GM19328 (cell line): ENCODE measurements at regions not wholly inside any gene's neighbourhood (a gene's known extent, or its start where the extent isn't known, plus 50 kb on each side); places are given as distances from the start of the nearest gene placed in this dataset.

Source experiments
- ATAC-seq: cut with Tn5 transposase; IDR thresholded peaks from one replicate; pipeline ENCODE4 v1.9.1; 2021; ENCODE audit warnings: mild to moderate bottlenecking, moderate library complexity; ENCODE audit not compliant: unreplicated experiment

DNA sequence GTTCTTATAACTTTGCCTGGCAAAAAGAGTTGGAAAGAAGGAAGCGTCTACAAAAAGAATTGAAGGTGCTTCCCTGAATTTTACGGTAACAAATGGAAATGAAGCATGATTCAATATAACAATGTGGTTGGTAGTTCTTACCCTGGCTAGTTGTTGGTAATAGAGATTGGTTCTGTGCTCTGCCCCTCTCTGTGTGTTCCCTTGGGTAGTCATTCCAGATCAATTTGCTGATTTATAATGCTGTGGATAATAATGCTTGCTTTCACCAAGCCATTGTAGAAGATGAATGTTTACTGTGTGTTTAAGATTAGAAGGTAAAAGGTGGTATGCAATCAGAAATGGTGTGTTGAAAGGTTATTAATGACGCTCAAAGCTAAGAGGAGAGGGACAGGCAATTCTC lies 577.8 kb upstream of the NXPH2 start:
- no peak for ATAC-seq

DNA sequence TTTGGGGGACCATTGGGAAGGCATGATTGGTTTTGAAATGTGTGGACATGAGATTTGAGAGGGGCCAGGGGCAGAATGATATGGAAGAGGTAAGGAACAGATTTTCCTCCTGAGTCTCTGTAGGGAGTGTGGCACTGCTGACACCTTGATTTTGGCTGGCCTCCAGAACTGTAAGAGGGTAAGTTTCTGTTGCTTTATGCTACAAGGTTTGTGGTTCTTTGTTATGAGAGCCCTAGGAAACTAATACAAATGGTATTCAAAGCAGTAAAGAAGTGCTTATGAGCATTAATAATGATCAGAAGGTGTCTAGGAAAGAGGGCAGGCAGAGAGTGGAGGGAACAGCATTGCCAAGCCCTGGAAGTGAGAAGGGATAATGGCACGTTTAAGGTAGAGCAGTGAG lies 574.3 kb upstream of the NXPH2 start:
- ATAC-seq: no peak

DNA sequence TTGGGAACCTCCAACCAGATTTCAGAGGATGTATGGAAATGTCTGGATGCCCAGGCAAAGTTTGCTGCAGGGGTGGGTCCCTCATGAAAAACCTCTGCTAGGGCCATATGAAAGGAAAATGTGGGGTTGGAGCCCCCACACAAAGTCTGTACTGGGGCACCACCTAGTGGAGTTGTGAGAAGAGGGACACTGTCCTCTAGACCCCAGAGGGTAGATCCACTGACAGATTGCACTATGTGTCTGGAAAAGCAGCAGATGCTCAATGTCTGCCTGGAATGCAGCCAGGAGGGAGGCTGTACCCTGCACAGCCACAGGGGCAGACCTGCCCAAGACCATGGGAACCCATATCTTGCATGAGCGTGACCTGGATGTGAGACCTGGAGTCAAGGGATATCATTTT lies 573.7 kb upstream of the NXPH2 start:
- ATAC-seq: no peak

DNA sequence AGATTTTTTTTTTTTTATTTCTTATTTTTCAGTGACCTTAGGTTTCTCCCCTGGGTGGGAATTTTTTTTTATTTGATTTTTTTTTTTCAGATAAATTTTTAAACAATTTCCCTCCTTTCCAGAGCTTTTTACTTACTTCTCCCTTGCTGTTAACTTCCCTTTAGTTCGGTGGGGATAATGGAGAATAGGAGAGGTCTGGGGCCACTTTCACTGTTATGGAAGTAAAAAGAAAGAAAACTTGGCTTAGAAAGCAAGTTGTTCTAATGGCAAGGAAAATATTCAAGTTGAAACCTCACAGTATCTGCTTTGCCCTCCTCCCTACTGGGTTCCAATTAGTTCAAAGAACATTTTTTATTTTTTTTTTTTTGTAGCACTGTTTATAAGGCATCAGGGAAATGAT lies 537.1 kb upstream of the NXPH2 start:
- no peak for ATAC-seq

DNA sequence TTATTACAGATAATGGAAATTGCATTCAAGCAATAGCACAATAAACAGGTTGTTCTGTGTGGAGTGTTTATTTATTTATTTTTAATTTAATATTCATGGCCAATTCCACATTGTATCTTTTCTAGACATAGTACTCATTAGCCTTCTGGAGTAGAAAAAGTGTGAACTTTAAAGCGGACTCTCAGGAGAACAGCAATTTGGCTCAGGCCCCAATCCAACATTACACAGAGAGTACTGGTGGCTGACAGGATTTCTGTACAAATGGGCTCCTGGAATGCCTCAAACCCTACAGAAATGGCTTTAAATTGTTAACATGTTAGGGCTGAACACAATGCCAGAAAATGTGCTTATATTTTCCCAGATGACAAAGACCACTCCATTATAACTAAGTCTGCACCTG lies 533.9 kb upstream of the NXPH2 start:
- no peak for ATAC-seq

DNA sequence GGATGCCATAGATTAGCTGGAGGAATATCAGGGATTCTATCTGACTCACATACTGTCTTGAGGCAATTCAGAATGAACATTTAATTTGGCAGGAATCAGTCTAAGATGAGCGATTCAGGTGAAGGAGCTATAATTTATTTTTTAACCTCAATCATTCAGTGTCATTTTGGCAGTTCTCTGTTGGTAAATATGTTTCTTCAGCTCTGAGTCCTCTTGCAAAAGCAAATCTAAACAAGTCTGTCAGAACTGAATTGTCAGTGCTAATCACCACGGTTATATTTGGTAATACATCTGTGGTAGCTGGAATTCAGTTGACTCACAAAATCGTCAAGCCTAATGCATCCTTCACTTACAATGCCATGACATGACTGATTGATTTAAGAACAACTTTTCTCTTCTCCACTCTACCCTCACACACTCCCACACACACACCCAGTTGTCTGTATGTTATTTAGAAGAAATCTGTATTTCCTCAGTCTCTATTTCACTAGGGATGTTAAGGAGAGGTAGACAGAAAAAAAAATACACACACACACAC lies 516.6 kb upstream of the NXPH2 start:
- no peak for ATAC-seq

DNA sequence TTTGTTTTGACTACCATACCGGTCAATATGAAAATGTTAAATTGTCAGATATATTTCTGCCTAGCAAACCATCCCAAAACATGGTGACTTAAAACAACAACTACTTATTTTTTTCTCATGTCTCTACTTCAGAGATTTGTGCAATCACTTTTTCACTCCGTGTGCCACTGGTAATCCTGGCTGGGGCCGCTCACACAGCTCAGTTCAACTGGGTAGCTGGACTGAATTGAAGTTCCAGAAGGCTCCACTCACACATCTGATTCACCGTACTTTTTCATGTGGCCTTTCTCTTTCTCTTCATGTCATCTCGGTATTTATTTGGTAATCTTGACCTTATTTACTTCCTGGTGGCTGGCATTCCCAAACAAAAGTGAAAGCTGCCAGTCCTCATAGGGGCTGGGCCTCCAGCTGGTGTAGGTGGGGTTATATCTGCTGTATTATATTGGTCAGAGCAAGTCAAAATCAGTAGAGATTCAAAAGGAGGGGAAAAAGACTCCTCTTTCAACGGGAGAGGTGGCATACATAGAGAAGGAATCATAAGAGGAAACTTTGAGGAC lies 513.9 kb upstream of the NXPH2 start:
- ATAC-seq: no peak

DNA sequence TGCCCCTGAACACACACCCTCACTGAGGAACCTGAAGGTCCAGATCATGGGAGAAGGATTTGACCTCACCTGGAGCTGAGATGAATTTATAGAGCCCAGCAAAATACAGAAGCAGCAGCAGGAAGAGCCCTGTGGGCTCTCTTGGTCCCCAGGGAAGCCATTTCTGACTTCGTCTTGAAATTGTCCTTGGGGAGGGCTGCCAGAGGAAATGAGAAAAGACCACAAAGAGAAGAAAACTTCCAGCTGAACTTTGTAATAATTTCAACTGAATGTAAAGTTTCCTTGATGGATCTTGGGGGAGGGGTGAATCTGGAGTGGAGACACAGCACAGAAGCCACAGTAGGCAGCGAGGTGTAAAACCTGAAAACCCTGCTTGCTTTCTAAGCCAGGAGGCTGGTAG lies 500.9 kb upstream of the NXPH2 start:
- no peak for ATAC-seq

DNA sequence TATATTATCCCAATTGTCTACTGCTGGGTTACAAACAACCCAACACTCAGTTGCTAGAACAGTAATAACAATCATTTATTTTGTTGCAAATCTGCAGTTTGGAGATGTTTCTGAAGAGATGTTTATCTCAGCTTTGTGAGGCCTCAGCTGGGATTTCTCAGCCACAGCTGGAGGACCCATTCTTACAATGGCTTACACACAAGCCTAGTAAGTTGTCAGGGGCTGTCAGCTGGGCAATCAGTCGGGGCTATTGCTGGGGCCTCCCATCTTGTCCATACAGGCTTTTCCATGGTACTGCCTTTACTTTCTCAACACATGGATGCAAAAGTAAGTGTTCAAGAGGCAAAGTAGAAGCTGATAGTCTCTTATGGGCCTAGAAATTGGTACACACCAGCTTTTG lies 491.7 kb upstream of the NXPH2 start:
- no peak for ATAC-seq

DNA sequence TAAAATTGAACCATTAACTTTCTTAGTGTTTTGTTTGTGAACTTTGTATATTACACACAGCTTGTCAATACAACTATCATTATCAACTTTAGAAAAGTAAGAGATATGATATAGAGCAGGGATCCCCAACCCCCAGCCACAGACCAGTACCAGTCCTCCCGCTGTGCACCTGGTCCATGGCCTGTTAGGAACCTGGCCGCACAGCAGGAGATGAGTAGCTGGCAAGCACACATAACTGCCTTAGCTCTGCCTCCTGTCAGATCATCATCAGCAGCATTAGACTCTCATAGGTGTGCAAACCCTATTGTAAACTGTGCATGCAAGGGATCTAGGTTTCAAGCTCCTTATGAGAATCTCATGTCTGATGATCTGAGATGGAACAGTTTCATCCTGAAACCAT lies 491.0 kb upstream of the NXPH2 start:
- no peak for ATAC-seq

DNA sequence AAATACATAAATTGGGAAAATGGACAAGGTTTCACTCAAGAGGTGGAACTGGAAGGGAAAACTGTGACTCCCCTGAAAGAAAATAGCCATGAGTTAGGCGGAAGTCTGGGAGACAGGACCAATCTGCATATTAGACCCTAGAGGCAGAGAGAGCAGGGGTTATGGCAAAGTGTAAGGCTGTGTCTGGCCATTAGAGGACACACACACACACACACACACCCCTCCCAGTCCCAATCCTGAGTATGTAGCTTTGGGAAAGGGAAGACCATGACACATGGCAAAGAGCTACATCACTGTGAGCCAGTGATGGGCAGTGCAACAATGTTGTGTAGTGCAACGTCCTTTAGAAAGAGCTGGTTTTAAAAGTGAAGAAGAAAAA lies 479.9 kb upstream of the NXPH2 start:
- no peak for ATAC-seq

DNA sequence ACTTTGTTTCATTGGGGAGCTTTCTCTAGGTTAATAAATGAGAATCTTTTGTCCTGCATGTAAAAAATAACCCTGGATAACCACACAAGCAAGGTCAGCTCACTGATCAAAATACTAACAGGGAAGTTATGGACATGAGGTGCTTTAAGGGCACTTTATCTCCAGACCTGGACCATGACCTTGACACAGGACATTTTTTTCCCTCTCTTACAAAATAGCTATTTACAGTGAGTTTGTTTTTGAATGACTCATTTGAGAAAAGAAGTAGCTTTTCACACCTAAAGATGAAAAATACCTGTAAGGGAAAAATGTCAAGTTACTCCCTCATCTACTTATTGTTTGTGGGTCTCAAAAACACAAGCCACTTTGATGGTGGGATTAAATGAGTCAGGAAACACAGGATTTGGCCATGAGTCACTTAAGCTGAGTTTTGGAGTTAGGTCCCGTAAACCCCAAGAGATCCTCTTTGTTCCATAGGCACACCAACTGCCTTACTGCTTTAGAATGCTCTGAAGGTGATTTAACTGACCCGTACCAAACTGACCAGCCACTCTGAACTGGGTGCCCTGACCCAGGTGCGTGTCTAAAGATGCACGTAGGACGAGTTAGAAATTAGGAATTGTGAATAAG lies 479.3 kb upstream of the NXPH2 start:
- ATAC-seq: no peak

DNA sequence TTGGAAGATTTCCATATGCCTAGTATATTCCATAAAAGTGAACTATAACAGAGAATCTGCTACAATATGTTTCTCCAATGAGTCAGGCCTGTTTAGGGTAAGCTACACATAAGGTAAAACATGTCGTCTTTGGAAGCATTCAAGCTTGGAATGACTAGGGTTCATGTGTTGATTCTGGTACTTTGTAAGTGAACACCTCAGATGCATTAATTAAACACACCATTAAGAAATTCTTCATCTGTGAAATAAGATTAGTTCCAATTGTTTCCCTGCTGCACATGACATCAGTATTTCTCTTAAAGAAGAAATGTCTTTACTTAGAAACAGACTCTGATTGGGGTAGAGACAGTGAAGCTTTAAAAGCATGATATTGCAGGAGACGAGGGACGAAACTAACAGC lies 461.1 kb upstream of the NXPH2 start:
- ATAC-seq: no peak

DNA sequence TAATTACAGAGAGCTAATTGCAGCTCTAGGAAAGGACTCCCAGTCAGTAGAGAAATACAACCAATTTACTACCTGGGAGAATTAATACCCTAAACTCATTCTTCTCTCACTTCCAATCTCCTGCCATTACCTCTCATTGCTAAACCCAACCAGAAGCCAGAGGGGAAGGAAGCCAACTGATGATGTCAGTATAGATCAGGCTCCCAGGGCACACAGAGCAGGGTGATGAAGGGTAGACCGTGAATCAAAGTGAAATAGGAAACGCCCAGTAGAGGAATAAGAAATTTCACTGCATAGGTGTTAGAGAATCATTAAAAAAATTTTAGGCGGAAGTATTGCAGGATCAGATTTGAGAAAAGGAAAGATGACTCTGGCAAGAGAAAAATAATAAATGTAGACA lies 456.8 kb upstream of the NXPH2 start:
- ATAC-seq: no peak

DNA sequence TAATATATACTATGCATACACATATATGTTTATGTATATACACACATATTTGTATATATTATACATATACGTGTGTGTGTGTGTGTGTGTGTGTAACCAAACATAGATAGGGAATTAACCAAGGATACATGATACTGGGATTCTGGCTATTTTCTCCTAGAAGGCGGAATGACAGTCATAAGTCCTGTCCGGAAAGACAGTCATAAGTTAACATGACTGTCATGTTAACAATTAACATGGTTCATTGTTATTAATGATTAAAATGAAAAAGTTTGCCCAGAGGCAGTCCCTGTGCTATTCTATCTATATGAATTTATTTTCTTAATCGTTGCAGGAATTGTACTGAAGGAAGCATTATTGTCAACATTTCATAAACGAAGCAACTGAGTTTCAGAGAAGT lies 450.7 kb upstream of the NXPH2 start:
- no peak for ATAC-seq

DNA sequence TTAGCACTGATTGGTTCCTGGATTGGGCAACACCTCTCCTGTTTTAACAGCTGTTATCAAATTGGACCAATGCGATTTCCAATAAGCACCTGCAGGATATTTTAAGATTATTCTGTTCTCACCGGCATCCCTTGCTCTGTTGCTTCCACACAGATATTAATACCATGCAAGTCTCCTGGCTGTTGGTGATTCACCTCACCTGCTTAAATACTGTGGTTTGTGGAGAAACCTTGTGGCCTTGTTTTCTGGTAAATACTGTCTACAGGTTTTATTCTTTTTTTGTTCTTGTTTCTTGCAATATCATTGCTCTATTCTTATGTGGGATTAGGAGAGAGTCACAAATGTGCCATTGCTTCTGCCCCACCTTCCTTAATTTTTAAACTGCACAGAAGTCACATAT lies 448.1 kb upstream of the NXPH2 start:
- ATAC-seq: no peak

DNA sequence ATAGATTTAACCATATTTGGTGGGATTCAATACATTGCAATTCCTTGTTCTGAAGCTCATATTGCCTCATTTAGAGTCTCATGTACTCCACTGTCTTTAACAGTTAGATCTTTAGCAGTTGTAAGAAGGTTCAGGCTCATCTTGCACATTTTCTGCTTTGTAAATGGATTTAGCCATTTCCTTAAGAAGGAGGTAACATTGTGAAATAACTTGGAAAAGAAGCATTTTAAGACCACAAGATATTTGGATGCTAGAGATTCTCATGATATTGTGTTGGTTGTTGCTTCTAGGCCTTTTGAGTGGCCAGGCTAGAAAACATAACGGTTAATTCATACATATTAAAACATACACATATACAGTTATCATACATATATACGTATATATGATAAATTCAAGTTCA lies 445.8 kb upstream of the NXPH2 start:
- no peak for ATAC-seq

DNA sequence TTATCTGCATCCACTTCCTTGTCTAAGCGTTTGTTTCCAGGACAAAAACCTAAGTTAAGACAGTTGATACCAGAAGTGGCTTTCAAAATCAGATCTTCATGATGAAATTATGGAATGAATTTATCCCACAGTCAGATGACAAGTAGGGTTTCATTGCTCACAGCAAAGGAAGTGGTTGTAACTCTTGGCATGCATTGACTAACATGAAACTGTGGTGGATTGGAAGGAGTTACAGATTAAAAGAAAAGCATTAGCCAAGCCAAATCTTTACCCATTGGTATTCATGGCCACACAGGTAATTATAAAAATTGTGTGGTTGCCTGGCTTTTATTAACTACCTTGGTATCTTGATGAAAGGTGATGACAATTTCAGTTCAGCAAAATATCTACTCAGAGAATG lies 438.0 kb upstream of the NXPH2 start:
- no peak for ATAC-seq

DNA sequence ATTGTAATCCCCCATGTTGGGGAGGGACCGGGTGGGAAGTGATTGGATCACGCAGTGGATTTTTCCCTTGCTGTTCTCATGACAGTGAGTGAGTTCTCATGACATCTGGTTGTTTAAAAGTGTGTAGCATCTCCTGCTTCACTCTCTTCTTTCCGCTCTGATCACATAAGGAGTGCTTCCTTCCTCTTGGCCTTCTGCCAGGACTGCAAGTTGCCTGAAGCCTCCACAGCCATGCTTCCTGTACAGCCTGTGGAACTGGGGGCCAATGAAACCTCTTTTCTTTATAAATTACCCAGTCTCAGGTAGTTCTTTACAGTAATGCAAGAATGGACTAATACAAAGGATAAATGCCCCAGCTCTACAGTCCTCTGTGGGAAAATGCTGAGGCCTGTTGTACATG lies 437.5 kb upstream of the NXPH2 start:
- no peak for ATAC-seq

DNA sequence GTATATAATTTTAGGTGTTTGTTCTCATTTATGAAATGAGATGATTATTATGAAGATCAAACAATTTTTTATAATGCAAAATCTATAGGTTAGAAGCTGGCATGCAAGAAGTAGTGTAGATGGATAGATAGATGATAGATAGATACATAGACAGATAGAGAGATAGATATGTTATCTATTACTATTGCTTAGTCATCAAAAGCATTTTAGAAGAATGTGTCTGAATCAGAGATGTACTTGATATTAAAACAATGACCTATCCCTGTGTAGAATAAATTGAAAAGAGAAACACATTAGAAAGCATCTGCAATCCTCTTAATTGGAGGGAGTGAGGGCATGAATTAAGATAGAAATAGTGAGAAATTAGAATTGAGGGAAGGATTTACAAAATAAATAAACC lies 436.2 kb upstream of the NXPH2 start:
- no peak for ATAC-seq

DNA sequence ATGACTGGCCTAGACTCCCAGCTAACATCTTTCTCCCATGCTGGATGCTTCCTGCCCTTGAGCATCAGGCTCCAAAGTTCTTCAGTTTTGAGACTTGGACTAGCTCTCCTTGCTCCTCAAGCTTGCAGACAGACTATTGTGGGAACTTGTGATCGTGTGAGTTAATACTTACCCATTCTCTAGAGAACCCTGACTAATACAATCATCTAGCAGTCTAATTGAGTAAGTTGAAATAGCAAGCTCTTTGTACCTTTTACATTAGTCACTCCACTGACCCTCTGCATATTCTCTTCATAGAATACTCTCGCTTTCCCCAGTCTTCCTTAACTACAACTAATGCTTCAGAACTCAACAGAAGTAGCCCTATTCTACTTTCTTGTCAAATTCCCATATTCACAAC lies 434.6 kb upstream of the NXPH2 start:
- no peak for ATAC-seq

DNA sequence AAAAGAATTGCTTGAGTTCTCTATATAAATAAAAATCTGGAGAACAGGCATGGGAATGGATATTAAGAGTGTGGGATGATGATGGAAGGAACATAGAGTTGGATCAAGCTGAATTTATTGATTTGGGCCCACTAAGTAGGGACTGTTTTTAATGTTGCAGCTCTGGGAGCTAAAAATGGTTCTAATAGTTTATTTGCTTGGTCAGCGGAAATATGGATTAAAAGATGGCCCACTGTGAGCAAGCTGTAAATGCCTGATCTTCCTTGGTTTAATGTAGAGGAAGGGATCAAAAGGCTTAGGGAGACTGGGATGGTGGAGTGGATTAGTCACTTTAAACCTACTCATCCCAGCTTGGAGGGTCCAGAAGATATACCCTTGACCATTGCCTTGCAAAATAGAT lies 429.4 kb upstream of the NXPH2 start:
- no peak for ATAC-seq

DNA sequence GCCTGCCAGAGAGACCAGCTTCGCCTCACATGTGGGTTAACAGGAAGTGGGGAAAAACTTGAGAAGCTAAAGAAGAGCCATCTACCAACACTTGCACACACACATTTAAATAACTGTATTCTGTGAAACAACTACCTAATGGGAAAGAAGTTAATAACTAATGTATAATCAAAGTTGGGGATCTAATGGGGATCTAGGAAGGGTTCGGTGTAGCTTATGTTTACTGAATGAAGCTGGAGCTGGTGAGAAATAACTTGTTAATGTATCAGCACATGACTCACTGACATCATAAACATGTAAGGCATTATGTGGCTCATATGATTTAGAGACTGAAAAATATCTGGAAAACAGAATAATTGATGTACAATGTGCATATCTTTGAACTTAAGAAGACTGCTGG lies 421.3 kb upstream of the NXPH2 start:
- no peak for ATAC-seq
